Neural progenitor cell (in vitro differentiated cells): ENCODE measurements at regions not wholly inside any gene's neighbourhood (a gene's known extent, or its start where the extent isn't known, plus 50 kb on each side); places are given as distances from the start of the nearest gene placed in this dataset.

Experiments
- DNase-seq: peaks from one replicate; pipeline ENCODE4 v3.0.0-alpha.2; 2016; ENCODE audit warnings: low spot score
- H2AFZ ChIP-seq: fragments of 200-600 bp; sonication (generic); replicated peaks from 2 replicates; pipeline ENCODE4 v1.6.1; 2016; ENCODE audit warnings: antibody characterized with exemption
- H3F3A ChIP-seq: fragments of 200-600 bp; sonication (generic); 2 replicates; pipeline ENCODE4 v1.6.1; 2016; ENCODE audit warnings: antibody characterized with exemption, low read depth
- H3K27ac ChIP-seq: fragments of 200-600 bp; sonication (generic); 2 replicates; pipeline ENCODE4 v1.5.1; 2016; ENCODE audit warnings: mild to moderate bottlenecking
- H3K27me3 ChIP-seq: fragments of 200-600 bp; sonication (generic); 2 replicates; pipeline ENCODE4 v1.6.1; 2016; ENCODE audit warnings: mild to moderate bottlenecking, moderate library complexity
- H3K36me3 ChIP-seq: fragments of 200-600 bp; sonication (generic); 2 replicates; pipeline ENCODE4 v1.5.1; 2016
- H3K4me1 ChIP-seq: fragments of 200-600 bp; sonication (generic); 2 replicates; pipeline ENCODE4 v1.6.1; 2016; ENCODE audit warnings: mixed run types
- H3K4me2 ChIP-seq: fragments of 200-600 bp; sonication (generic); 2 replicates; pipeline ENCODE4 v1.6.1; 2016
- H3K4me3 ChIP-seq: fragments of 200-600 bp; sonication (generic); 2 replicates; pipeline ENCODE4 v1.5.1; 2016
- H3K79me2 ChIP-seq: fragments of 200-600 bp; sonication (generic); 2 replicates; pipeline ENCODE4 v1.6.1; 2016; ENCODE audit warnings: low read depth
- H3K9ac ChIP-seq: fragments of 200-600 bp; sonication (generic); 2 replicates; pipeline ENCODE4 v1.6.1; 2016
- H3K9me3 ChIP-seq: fragments of 200-600 bp; sonication (generic); 2 replicates; pipeline ENCODE4 v1.5.1; 2016; ENCODE audit warnings: low read depth
- H4K20me1 ChIP-seq: fragments of 200-600 bp; sonication (generic); 2 replicates; pipeline ENCODE4 v1.6.1; 2016; ENCODE audit warnings: low read depth
- H3K27ac Mint-ChIP-seq: 3 replicates; pipeline ENCODE4 v1.8.0; 2021; ENCODE audit warnings: mixed read lengths
- H3K27me3 Mint-ChIP-seq: 2 replicates; pipeline ENCODE4 v1.8.0; 2022; ENCODE audit warnings: low read depth, mild to moderate bottlenecking, inconsistent platforms, moderate library complexity, mixed read lengths; ENCODE audit not compliant: insufficient read depth
- H3K36me3 Mint-ChIP-seq: 3 replicates; pipeline ENCODE4 v1.8.0; 2021; ENCODE audit warnings: mixed read lengths
- H3K4me1 Mint-ChIP-seq: 3 replicates; pipeline ENCODE4 v1.8.0; 2021; ENCODE audit warnings: mixed read lengths
- H3K4me3 Mint-ChIP-seq: 3 replicates; pipeline ENCODE4 v1.8.0; 2021; ENCODE audit warnings: mild to moderate bottlenecking, moderate library complexity, mixed read lengths
- H3K9me3 Mint-ChIP-seq: 3 replicates; pipeline ENCODE4 v1.8.0; 2020; ENCODE audit warnings: mixed read lengths
- EZH2 ChIP-seq: fragments of 200-600 bp; sonication (generic); IDR thresholded peaks from 2 replicates; pipeline ENCODE4 v1.6.1; 2017; ENCODE audit warnings: antibody characterized with exemption, mild to moderate bottlenecking, moderate library complexity
- EZH2phosphoT487 ChIP-seq: fragments of 200-600 bp; sonication (generic); IDR thresholded peaks from 2 replicates; pipeline ENCODE4 v1.6.1; 2017; ENCODE audit warnings: antibody characterized with exemption
- TF ChIP-seq, protein P1 (sequence below): fragments of 200-600 bp; sonication (generic); IDR thresholded peaks from 2 replicates; pipeline ENCODE4 v1.5.1; 2017; ENCODE audit warnings: antibody characterized with exemption, mild to moderate bottlenecking

DNA sequence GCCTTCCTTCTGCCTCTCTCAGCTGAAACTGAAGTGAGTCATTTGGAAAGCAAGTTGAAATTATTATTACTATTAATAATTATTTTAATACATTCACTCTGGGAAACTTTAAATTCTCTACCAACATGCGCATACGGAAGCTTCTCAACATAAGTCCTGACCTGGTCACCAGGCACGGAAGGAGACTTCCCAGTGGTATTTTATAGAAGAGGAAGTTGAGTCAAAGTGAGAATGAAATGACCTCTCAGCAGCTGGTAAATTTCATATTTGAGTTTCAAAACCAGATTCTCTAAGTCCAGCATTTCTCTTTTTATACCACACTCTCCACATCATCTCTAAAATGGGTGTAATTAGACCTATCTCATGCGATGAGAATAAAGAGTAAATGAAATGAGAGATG, 747.4 kb downstream of the VRK1 start:
- no peaks in the 10 kb centered on the region for H3K36me3 Mint-ChIP-seq
- H4K20me1 ChIP-seq, result no peaks in the 10 kb centered on the region
- no peaks in the 10 kb centered on the region for H3F3A ChIP-seq
- H3K4me3 ChIP-seq, result no peak overlapping the region
- H3K4me1 ChIP-seq, result no peaks in the 10 kb centered on the region
- H3K9me3 Mint-ChIP-seq, result peaks cover 3% of the 10 kb centered on the region
- peaks cover 8% of the 10 kb centered on the region for H3K27me3 Mint-ChIP-seq
- H3K4me3 Mint-ChIP-seq, result no peak overlapping the region
- no peak overlapping the region for H3K27ac ChIP-seq
- H3K27ac Mint-ChIP-seq, result no peak overlapping the region
- H3K27me3 ChIP-seq, result no peaks in the 10 kb centered on the region
- TF ChIP-seq EZH2, result no peak
- TF ChIP-seq EZH2phosphoT487, result no peak
- TF ChIP-seq, protein P1, sequence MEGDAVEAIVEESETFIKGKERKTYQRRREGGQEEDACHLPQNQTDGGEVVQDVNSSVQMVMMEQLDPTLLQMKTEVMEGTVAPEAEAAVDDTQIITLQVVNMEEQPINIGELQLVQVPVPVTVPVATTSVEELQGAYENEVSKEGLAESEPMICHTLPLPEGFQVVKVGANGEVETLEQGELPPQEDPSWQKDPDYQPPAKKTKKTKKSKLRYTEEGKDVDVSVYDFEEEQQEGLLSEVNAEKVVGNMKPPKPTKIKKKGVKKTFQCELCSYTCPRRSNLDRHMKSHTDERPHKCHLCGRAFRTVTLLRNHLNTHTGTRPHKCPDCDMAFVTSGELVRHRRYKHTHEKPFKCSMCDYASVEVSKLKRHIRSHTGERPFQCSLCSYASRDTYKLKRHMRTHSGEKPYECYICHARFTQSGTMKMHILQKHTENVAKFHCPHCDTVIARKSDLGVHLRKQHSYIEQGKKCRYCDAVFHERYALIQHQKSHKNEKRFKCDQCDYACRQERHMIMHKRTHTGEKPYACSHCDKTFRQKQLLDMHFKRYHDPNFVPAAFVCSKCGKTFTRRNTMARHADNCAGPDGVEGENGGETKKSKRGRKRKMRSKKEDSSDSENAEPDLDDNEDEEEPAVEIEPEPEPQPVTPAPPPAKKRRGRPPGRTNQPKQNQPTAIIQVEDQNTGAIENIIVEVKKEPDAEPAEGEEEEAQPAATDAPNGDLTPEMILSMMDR, result no peak
- H3K4me2 ChIP-seq, result no peak overlapping the region
- no peak overlapping the region for H3K9ac ChIP-seq
- no peak for DNase-seq
- no peaks in the 10 kb centered on the region for H3K36me3 ChIP-seq
- H3K79me2 ChIP-seq, result no peaks in the 10 kb centered on the region
- peaks cover 11% of the 10 kb centered on the region for H3K4me1 Mint-ChIP-seq
- H3K9me3 ChIP-seq, result no peaks in the 10 kb centered on the region
- H2AFZ ChIP-seq, result no peak overlapping the region

DNA sequence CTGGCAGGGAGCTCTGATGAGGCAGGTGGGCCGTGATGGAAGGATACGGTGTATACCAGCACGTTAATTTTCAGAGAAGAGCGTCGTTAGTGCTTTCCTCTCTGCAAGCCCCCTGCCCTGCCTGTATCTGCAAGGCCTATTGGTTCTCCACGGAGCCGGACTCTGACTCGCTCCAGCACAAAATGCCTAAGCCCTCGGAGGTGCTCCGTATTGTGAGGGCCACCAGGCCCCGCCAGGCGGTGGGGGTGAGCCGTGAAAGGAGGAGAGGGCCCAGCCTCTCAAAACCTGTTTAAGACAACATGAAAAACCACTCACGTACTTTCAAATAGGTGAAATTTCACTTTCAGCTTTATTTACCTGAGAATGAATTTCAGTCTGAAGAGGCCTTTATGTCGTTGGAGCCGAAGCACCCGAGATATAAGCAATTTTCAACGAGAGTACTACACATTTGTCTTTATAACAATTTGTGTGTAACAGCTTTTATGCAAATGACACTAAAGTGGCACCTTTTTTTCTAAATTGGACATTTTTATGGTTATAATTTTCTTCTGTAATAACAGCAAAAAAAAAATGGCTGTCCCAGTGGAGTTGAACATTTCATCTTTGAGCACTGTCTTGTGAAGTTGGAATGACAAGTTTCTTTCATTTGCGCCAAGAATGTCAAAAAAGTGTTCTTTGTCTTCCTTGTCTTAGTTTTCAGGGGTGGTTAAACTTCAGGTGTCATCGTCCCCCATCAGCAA, 749.5 kb downstream of the VRK1 start:
- Mint-ChIP-seq H3K9me3 (peaks cover 3% of the 10 kb centered on the region), H3K27me3 (peaks cover 4% of the 10 kb centered on the region), H3K4me1 (peaks cover 11% of the 10 kb centered on the region), H3K36me3 (no peaks in the 10 kb centered on the region), H3K4me3 (no peak overlapping the region), H3K27ac (no peak overlapping the region)
- no peaks in the 10 kb centered on the region for H3K4me1 ChIP-seq
- no peak overlapping the region for H3K4me3 ChIP-seq
- no peaks in the 10 kb centered on the region for H3K27me3 ChIP-seq
- no peak overlapping the region for H3K4me2 ChIP-seq
- H2AFZ ChIP-seq, result no peak overlapping the region
- no peaks in the 10 kb centered on the region for H4K20me1 ChIP-seq
- no peaks in the 10 kb centered on the region for H3K36me3 ChIP-seq
- no peak overlapping the region for H3K27ac ChIP-seq
- no peaks in the 10 kb centered on the region for H3K9me3 ChIP-seq
- DNase-seq, result no peak
- no peaks in the 10 kb centered on the region for H3F3A ChIP-seq
- no peak for TF ChIP-seq EZH2
- H3K9ac ChIP-seq, result no peak overlapping the region
- no peaks in the 10 kb centered on the region for H3K79me2 ChIP-seq

DNA sequence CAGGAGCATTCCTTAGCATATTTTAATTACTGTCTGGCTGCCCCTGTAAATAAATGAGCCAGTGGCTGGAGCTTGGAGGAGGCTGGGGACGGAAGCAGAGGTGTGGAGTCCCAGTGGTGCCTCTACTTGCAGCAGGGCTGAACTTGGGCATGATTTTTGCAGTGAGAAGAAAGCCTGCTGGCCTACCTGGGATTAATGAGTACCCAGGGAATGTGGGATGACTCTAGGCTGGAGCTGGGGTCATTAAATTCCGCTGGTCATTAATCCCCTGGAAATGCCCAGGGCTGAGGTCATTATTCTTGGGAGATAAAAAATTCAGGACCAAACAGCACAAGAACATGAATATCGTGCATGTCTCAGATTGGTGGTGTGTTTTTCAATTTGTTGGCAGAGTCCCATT, 753.3 kb downstream of the VRK1 start:
- H3K9me3 ChIP-seq, result no peaks in the 10 kb centered on the region
- peaks cover 2% of the 10 kb centered on the region for H3K9me3 Mint-ChIP-seq
- H3K4me2 ChIP-seq, result no peak overlapping the region
- H3K9ac ChIP-seq, result no peak overlapping the region
- no peak overlapping the region for H2AFZ ChIP-seq
- no peaks in the 10 kb centered on the region for H3K36me3 Mint-ChIP-seq
- H3K27me3 Mint-ChIP-seq, result no peaks in the 10 kb centered on the region
- H3F3A ChIP-seq, result no peaks in the 10 kb centered on the region
- TF ChIP-seq, protein P1, result no peak
- TF ChIP-seq EZH2, result no peak
- no peaks in the 10 kb centered on the region for H3K4me1 Mint-ChIP-seq
- no peak overlapping the region for H3K27ac Mint-ChIP-seq
- H3K36me3 ChIP-seq, result no peaks in the 10 kb centered on the region
- H4K20me1 ChIP-seq, result no peaks in the 10 kb centered on the region
- DNase-seq, result no peak
- H3K4me3 Mint-ChIP-seq, result no peak overlapping the region
- H3K4me1 ChIP-seq, result no peaks in the 10 kb centered on the region
- H3K4me3 ChIP-seq, result no peak overlapping the region
- H3K79me2 ChIP-seq, result no peaks in the 10 kb centered on the region
- H3K27me3 ChIP-seq, result no peaks in the 10 kb centered on the region
- no peak overlapping the region for H3K27ac ChIP-seq

DNA sequence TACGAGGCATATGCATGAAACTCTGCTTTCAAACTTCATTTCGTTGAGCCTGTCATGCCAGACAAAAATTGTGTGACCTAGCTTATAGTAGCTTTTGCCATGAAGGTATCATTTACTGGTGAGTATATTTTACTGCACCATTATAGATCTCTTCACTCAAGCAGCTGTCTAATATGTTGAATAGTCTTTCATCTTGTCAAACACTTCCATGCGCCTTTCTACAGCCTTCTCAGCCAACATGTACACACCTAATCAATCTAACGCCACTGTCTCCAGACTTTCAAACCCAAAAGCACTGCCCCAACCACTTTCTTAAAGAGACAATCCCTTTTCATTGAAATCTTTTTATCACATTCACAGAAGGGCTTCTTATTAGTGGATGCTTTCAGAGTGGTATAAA, 757.4 kb downstream of the VRK1 start:
- no peaks in the 10 kb centered on the region for H3K4me1 ChIP-seq
- H3K36me3 Mint-ChIP-seq, result no peaks in the 10 kb centered on the region

More for the DNA sequence above, 757.4 kb downstream of the VRK1 start:
- H3K79me2 ChIP-seq, result no peaks in the 10 kb centered on the region
- no peaks in the 10 kb centered on the region for H3K27me3 ChIP-seq
- H3K27ac ChIP-seq, result no peak overlapping the region
- H3K4me3 ChIP-seq, result no peak overlapping the region
- no peaks in the 10 kb centered on the region for H3K9me3 ChIP-seq
- H4K20me1 ChIP-seq, result no peaks in the 10 kb centered on the region
- H3K4me2 ChIP-seq, result no peak overlapping the region
- H3K9ac ChIP-seq, result no peak overlapping the region
- no peaks in the 10 kb centered on the region for H3F3A ChIP-seq
- DNase-seq, result no peak
- peaks cover 3% of the 10 kb centered on the region for H3K27me3 Mint-ChIP-seq
- no peak overlapping the region for H2AFZ ChIP-seq
- no peak for TF ChIP-seq EZH2phosphoT487
- TF ChIP-seq, protein P1, result no peak
- no peak for TF ChIP-seq EZH2
- no peaks in the 10 kb centered on the region for H3K36me3 ChIP-seq
- peaks cover 2% of the 10 kb centered on the region for H3K9me3 Mint-ChIP-seq
- no peaks in the 10 kb centered on the region for H3K4me1 Mint-ChIP-seq
- H3K27ac Mint-ChIP-seq, result no peak overlapping the region
- H3K4me3 Mint-ChIP-seq, result no peak overlapping the region
